ENCODE measurements at regions not wholly inside any gene's neighbourhood (a gene's known extent, or its start where the extent isn't known, plus 50 kb on each side); places are given as distances from the start of the nearest gene placed in this dataset.

DNA sequence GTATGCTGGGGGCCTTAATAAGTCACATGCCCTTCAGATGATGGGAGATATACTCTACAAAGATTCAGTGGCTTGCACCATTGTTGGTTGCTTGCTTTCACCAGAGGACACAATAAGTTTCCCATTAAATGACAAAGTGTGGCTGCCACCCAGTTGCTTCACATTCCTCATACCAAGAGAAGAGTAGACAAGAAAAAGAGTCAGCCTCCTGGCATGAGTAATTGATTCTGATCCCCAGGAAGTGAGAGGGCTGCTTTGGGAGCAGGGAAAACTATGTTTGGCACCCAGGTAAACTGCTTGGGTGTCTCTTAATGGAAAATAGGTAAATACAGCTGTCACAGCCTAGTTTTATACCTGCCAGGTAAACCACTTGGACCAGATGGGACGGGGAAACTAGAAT lies 66.7 kb upstream of the IL6 start:
- ChIA-PET CTCF (no interaction called here), POLR2A (no interaction called here)

DNA sequence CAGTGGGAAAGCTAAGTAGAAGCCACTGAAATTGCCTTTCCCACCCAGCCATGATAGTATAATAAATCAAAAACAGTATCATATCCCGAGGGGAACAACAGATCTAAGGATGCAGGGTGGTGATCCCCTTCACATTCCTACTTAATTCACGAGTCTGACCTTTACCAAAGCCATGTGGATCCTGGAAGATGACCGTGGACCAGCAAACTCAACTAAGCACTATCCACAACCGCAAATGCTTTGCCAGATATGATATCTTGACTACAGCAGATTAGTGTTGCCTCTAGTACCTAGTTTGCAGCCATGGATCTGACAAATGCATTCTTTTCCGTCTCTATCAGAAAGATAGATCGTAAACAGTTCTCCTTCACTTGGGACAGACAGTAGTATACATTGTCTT lies 67.3 kb upstream of the IL6 start:
- ChIA-PET CTCF (no interaction called here), POLR2A (no interaction called here)

DNA sequence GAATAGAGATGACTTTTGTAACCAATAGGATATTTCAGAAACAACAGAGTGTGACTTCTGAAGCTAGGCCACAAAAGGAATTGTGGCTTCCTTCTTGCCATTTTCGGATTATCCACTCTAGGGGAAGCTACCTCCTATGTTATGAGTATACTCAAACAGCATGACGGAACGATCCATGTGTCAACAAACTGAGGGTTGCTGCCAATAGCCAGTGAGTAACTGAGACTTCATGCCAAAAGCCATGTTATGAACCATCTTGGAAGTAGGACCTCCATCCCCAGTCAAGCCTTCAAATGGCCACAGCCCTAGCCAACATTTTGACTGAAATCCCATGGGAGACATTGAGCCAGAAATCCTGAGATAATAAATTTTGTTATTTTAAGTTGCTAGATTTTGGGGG lies 69.0 kb upstream of the IL6 start:
- ChIA-PET CTCF (no interaction called here), POLR2A (no interaction called here)

DNA sequence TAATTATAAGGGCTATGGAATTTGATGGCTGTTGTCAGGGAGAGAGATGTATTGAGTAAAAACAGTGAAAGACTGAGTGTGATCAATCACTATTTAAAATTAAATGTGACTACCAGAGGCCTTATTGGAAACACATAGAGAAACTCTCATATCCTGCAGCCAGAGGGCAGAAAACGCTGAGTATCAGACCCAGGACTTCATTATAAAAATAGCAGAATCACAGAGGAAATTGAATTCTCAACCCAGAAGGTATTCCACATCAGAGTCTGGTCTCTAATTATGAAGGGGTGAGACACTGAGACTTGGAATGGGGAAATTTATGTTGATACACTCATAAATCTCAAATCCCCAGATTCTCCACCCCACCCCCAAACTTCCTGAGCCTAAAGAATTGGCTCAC lies 69.5 kb upstream of the IL6 start:
- ChIA-PET CTCF (no interaction called here), POLR2A (no interaction called here)

DNA sequence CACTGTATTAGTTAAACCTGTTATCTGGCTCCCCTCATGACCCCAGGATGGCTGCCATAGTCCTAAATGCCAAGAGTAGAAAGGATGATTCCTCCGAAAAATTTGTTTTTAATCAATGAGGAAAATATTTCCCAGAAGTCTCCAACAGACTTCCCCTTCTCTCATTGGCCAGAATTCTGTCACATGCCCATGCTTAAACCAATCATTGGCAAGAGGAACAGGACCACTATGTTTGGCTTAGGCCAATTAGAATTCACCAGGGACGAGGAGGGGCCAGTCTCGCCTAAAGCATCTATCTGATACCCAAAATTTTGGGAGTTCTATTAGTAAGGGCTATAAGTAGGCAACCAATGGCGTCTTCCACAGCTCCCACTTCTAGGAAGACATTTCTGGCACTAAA lies 71.2 kb upstream of the IL6 start:
- ChIA-PET CTCF (interaction anchor here (0.6 to 0.7 kb wide), 2 partner anchors 10 to 77 kb away, joined by 3 read pairs; no protein-coding TSS in a partner anchor), POLR2A (no interaction called here)

DNA sequence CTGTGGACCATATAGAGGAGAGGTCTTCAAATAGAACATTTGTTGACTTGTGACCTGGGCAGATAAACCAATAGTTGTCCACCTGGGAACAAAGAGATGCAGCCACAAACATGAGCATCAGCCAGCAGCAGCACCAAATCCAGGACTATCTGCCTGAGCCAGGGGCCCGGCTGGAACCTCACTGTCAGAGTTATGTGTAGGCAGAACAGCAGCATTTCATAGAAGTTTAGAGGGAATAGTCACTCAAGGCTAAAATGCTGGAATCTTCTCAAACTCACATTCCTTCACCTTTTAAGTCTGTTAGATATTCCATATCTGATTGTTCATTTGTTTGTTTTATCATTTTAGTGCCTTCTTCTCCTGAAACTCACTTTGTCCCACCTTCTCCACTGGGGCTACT lies 72.2 kb upstream of the IL6 start:
- CTCF ChIA-PET = no interaction called here
- POLR2A ChIA-PET = no interaction called here

DNA sequence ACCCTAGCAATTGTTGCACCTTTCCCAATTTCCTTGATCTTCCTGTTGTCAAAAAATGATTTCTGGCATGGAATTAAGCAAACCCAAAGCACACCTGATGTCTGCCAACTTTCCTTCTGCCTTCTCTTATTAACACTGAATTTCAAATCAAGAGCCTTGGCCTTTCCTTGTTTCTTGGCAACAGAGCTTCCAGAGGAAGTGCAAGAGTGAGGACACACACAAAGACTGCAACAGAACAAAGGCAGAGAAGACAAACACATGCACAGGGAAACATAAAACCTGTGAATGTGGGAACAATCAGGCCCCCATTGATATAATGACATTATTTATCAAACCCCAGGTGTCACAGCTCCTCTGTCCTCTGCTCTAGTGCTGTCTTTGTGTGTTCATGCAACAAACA lies 73.0 kb upstream of the IL6 start:
- ChIA-PET POLR2A (no interaction called here), CTCF (no interaction called here)

- ChIA-PET CTCF (no interaction called here), POLR2A (no interaction called here)
These were observed 75.3 kb upstream of the IL6 start for GRCh38 chr7:22651534-22652243.

- CTCF ChIA-PET = no interaction called here
- POLR2A ChIA-PET = no interaction called here
These were observed 76.0 kb upstream of the IL6 start for GRCh38 chr7:22651036-22651435.

DNA sequence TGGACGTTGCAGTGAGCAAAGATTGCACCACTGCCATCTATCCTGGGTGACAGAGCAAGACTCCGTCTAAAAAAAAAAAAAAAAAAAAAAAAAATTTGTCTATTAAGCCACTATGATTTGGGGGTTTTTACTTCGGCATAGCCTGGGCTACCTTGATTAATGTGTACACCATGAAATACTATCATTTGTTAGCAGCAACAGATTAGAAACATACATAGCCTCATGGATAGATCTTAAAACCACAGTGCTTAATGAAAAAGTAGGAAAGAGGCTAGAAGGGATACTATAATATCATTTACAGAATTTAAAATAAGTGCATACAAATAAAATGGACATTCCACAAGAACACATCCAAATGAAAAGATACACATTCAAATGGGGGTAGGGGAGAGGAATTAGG lies 77.3 kb upstream of the IL6 start:
- POLR2A ChIA-PET = no interaction called here
- CTCF ChIA-PET = interaction anchor here (0.7 to 1.0 kb wide), 2 partner anchors 74 to 331 kb away, joined by 3 to 4 read pairs; no protein-coding TSS in a partner anchor

DNA sequence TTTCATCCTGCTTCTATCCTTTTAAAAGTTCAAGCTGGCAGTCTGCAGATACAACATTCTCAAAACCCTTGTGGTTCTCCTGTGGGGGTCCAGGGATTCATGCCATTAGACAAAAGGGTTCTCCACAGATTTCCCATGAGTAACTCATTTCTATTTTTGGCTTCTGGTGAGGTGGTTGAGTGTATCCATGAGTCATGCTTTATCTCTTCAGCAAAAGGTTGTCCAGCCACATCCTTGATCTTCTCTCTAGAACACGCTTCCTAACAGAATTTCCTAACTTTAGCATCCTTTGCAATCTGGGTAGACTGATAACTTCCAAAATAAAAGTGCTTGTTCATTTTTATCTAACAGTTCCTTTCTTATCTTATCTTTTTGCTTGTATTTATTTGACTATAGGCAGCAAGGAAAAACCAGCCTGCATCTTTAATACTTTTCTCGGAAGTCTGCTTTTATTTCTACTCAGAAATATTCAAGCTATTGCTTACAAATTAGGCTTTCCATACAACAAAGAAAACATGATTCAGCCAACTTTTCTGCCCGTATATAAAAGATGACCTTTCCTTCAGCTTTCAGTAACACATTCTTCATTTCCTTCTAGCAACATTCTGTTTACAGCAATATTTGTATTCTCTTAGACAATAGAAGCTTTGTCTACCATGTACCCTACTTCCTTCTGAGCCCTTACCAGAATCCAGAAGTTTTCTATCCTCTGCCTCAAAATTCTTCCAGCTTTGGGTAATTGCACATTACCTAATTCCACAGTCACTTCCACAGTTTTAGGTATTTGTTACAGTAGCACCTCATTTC lies 79.3 kb upstream of the IL6 start:
- CTCF ChIA-PET = no interaction called here
- POLR2A ChIA-PET = no interaction called here

GRCh38 chr7:22645418-22646181 lies 81.4 kb upstream of the IL6 start:
- ChIA-PET CTCF (interaction anchor here (0.7 kb wide), 1 partner anchor 10 kb away, joined by 3 read pairs; no protein-coding TSS in a partner anchor), POLR2A (interaction anchor here (0.7 kb wide), 1 partner anchor 706 kb away, joined by 4 read pairs; no protein-coding TSS in a partner anchor)

DNA sequence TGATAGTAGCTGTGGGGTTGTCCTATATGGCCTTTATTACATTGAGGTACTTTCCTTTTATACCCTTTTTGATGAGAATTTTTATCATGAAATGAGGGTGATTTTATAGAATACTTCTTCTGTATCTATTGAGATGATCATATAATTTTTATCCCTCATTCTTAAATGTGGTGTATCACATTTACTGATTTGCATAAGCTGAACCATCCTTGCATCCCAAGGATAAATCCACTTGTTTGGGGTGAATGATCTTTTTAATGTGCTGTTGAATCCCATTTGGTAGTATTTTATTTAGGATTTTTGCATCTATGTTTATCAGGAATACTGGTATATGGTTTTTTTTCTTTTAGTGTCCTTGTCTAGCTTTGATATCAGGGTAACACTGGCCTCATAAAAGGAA lies 84.5 kb upstream of the IL6 start:
- POLR2A ChIA-PET = no interaction called here

GRCh38 chr7:22640269-22640668 lies 86.7 kb upstream of the IL6 start:
- POLR2A ChIA-PET = no interaction called here
- CTCF ChIA-PET = no interaction called here

More for the DNA sequence above, 84.5 kb upstream of the IL6 start:
- CTCF ChIA-PET = no interaction called here

- ChIA-PET CTCF (no interaction called here), POLR2A (no interaction called here)
These were observed 87.6 kb upstream of the IL6 start for GRCh38 chr7:22639396-22639795.

- POLR2A ChIA-PET = no interaction called here
- CTCF ChIA-PET = interaction anchor here (0.8 kb wide), 1 partner anchor 62 kb away, joined by 3 read pairs; no protein-coding TSS in a partner anchor
These were observed 91.7 kb upstream of the IL6 start for GRCh38 chr7:22635349-22635748.

DNA sequence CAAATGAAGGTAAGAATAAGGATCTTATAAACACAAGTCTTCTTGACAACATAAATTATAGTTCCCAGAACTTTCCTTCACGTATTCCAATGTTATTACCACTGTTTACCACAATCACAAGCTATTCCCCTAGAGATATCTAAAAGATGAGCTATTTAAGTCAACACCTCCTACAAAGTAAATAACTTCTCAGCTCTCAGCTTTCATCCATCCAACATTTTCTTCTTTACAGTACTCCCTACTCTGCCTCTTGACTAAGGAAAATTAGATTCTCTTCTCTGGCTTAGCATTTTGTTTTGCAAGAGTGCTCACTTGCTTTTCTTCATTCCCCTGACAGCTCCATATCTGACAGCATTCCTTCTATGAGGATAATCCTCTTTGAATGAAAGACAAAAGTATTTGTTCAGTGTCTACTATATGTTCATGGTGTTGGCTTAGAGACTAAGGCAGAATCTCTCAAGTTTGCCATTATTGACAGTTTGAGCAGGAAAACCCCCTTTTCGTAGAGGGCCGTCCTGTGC lies 93.0 kb upstream of the IL6 start:
- CTCF ChIA-PET = no interaction called here
- POLR2A ChIA-PET = no interaction called here

GRCh38 chr7:22633286-22633953 lies 93.6 kb upstream of the IL6 start:
- CTCF ChIA-PET = no interaction called here
- POLR2A ChIA-PET = no interaction called here

DNA sequence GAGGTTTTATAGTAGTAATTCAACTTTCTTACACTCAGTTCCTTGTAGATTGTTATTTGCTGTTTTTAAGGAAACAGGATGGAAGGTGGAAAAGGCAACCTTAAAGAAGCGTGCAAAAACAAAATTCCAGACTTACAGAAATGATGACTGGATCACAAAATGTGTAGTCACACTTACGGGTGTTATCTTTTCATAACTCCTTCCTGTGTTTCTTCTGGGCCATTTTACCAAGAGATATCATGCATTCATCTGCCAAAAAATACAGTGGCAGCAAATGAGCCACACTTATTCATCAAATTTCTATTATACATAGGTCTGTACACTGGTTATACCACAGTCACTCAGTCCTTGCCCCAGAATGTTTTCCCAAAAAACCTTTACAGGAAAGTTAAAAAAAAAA lies 94.3 kb upstream of the IL6 start:
- POLR2A ChIA-PET = no interaction called here
- CTCF ChIA-PET = no interaction called here

DNA sequence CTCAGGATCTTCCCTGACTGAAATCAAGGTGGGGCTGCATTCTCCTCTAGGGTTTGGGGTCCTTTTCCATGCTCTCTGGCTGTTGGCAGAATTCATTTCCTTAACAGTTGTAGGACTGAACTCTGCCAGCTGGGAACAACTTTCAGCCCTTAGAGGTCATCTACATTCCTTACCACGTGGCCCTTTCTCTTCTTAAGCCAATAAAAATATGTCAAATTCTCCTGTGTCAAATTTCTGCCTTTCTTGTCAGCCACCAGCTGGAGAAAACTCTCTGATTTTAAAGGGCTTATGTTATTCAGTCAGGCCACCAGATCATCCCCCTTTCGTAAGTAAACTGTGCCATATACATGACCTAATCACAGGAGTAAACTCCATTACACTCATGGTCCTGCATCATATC lies 95.3 kb upstream of the IL6 start:
- POLR2A ChIA-PET = no interaction called here
- CTCF ChIA-PET = no interaction called here
